Smooth muscle cell (in vitro differentiated cells): ENCODE measurements at regions not wholly inside any gene's neighbourhood (a gene's known extent, or its start where the extent isn't known, plus 50 kb on each side); places are given as distances from the start of the nearest gene placed in this dataset.

Experiments
- DNase-seq: peaks from one replicate; lab custom pipeline; 2025; ENCODE audit not compliant: unreplicated experiment; lab: John Stamatoyannopoulos, UW
- H2AFZ ChIP-seq: fragments of 200-600 bp; sonication (generic); 2 replicates; pipeline ENCODE4 v1.6.0; 2016; ENCODE audit warnings: antibody characterized with exemption, low read depth, mild to moderate bottlenecking
- H3F3A ChIP-seq: fragments of 200-600 bp; sonication (generic); 2 replicates; pipeline ENCODE4 v1.6.0; 2017; ENCODE audit warnings: antibody characterized with exemption, low read depth
- H3K27ac ChIP-seq: fragments of 200-600 bp; sonication (generic); 2 replicates; pipeline ENCODE4 v1.5.1; 2016; ENCODE audit warnings: low read depth, mild to moderate bottlenecking
- H3K27me3 ChIP-seq: fragments of 200-600 bp; sonication (generic); 2 replicates; pipeline ENCODE4 v1.6.1; 2016; ENCODE audit warnings: low read depth, mild to moderate bottlenecking
- H3K36me3 ChIP-seq: fragments of 200-600 bp; sonication (generic); 2 replicates; pipeline ENCODE4 v1.5.1; 2016; ENCODE audit warnings: low read depth
- H3K4me1 ChIP-seq: fragments of 200-600 bp; sonication (generic); 2 replicates; pipeline ENCODE4 v1.5.1; 2016; ENCODE audit warnings: low read depth
- H3K4me2 ChIP-seq: fragments of 200-600 bp; sonication (generic); 2 replicates; pipeline ENCODE4 v1.6.0; 2016; ENCODE audit warnings: mild to moderate bottlenecking
- H3K4me3 ChIP-seq: fragments of 200-600 bp; sonication (generic); 2 replicates; pipeline ENCODE4 v1.5.1; 2016; ENCODE audit warnings: mild to moderate bottlenecking
- H3K79me2 ChIP-seq: fragments of 200-600 bp; sonication (generic); 2 replicates; pipeline ENCODE4 v1.6.0; 2016; ENCODE audit warnings: low read depth, mild to moderate bottlenecking
- H3K9ac ChIP-seq: fragments of 200-600 bp; sonication (generic); 2 replicates; pipeline ENCODE4 v1.6.0; 2016; ENCODE audit warnings: low read depth
- H3K9me3 ChIP-seq: fragments of 200-600 bp; sonication (generic); replicated peaks from 2 replicates; pipeline ENCODE4 v1.5.1; 2016; ENCODE audit warnings: low read depth
- H4K20me1 ChIP-seq: fragments of 200-600 bp; sonication (generic); 2 replicates; pipeline ENCODE4 v1.6.0; 2016; ENCODE audit warnings: low read depth
- CTCF ChIP-seq: fragments of 200-600 bp; sonication (generic); IDR thresholded peaks from 2 replicates; pipeline ENCODE4 v1.5.1; 2017; ENCODE audit warnings: borderline replicate concordance, mild to moderate bottlenecking, antibody characterized with exemption; ENCODE audit not compliant: insufficient read depth, poor library complexity, severe bottlenecking
- WGBS: methylation state at CpG from one replicate; pipeline ENCODE4 v1.1.7; 2016; ENCODE audit warnings: low lambda C conversion rate; 5-methylcytosine and 5-hydroxymethylcytosine counted together

- no peak overlapping the region for H3K27ac ChIP-seq
- no peak overlapping the region for H3K9ac ChIP-seq
- no peaks in the 10 kb centered on the region for H3F3A ChIP-seq
- no peak overlapping the region for H3K4me2 ChIP-seq
- no peaks in the 10 kb centered on the region for H4K20me1 ChIP-seq
- peaks cover 4% of the 10 kb centered on the region for H3K4me1 ChIP-seq
- no peaks in the 10 kb centered on the region for H3K36me3 ChIP-seq
- H3K4me3 ChIP-seq: no peak overlapping the region
- 87% methylated on average over 2 of the region's 2 CpGs for WGBS
- H3K9me3 ChIP-seq: no peaks in the 10 kb centered on the region
- H2AFZ ChIP-seq: peak overlapping the region; percentile 79
- no peaks in the 10 kb centered on the region for H3K79me2 ChIP-seq
- TF ChIP-seq CTCF: no peak
- no peak for DNase-seq
- no peaks in the 10 kb centered on the region for H3K27me3 ChIP-seq
These were observed 82.4 kb upstream of the PLPPR4 start for GRCh38 chr1:99181892-99182291.

- DNase-seq: no peak
- no peak overlapping the region for H2AFZ ChIP-seq
- no peaks in the 10 kb centered on the region for H3K36me3 ChIP-seq
- H3K27ac ChIP-seq: no peak overlapping the region
- H3K4me2 ChIP-seq: no peak overlapping the region
- H3F3A ChIP-seq: no peaks in the 10 kb centered on the region
- peaks cover 4% of the 10 kb centered on the region for H3K4me1 ChIP-seq
- H3K4me3 ChIP-seq: no peak overlapping the region
- no peaks in the 10 kb centered on the region for H3K79me2 ChIP-seq
- H3K27me3 ChIP-seq: no peaks in the 10 kb centered on the region
- no peak overlapping the region for H3K9ac ChIP-seq
- no peaks in the 10 kb centered on the region for H3K9me3 ChIP-seq
- H4K20me1 ChIP-seq: no peaks in the 10 kb centered on the region
- whole genome bisulfite sequencing: 88% methylated on average over 3 of the region's 3 CpGs
- no peak for TF ChIP-seq CTCF
These were observed 79.1 kb upstream of the PLPPR4 start for GRCh38 chr1:99185196-99185595.

GRCh38 chr1:99193431-99193830 is 70.9 kb upstream of the PLPPR4 start:
- no peak for TF ChIP-seq CTCF
- 84% methylated on average over 2 of the region's 2 CpGs for WGBS
- Histone ChIP-seq H2AFZ (no peak overlapping the region), H3K27ac (no peak overlapping the region), H3K27me3 (no peaks in the 10 kb centered on the region), H3K4me3 (no peak overlapping the region), H3K79me2 (no peaks in the 10 kb centered on the region), H3K9me3 (no peaks in the 10 kb centered on the region), H3K36me3 (no peaks in the 10 kb centered on the region), H3K4me1 (no peaks in the 10 kb centered on the region), H4K20me1 (no peaks in the 10 kb centered on the region), H3F3A (no peaks in the 10 kb centered on the region), H3K9ac (no peak overlapping the region), H3K4me2 (no peak overlapping the region)
- DNase-seq: no peak

- Histone ChIP-seq H2AFZ (no peak overlapping the region), H3K36me3 (no peaks in the 10 kb centered on the region)
- 90% methylated on average over 1 of the region's 1 CpG for WGBS
These were observed 65.9 kb upstream of the PLPPR4 start for GRCh38 chr1:99198393-99198792.

More at GRCh38 chr1:99198393-99198792, 65.9 kb upstream of the PLPPR4 start:
- TF ChIP-seq CTCF: no peak
- no peaks in the 10 kb centered on the region for H3K9me3 ChIP-seq
- no peaks in the 10 kb centered on the region for H3F3A ChIP-seq
- H3K27ac ChIP-seq: no peak overlapping the region
- no peak overlapping the region for H3K9ac ChIP-seq
- H3K79me2 ChIP-seq: no peaks in the 10 kb centered on the region
- H3K27me3 ChIP-seq: no peaks in the 10 kb centered on the region
- no peaks in the 10 kb centered on the region for H3K4me1 ChIP-seq
- DNase-seq: no peak
- H4K20me1 ChIP-seq: no peaks in the 10 kb centered on the region
- H3K4me3 ChIP-seq: no peak overlapping the region
- no peak overlapping the region for H3K4me2 ChIP-seq
